ENCODE measurements at regions not wholly inside any gene's neighbourhood (a gene's known extent, or its start where the extent isn't known, plus 50 kb on each side); places are given as distances from the start of the nearest gene placed in this dataset.

DNA sequence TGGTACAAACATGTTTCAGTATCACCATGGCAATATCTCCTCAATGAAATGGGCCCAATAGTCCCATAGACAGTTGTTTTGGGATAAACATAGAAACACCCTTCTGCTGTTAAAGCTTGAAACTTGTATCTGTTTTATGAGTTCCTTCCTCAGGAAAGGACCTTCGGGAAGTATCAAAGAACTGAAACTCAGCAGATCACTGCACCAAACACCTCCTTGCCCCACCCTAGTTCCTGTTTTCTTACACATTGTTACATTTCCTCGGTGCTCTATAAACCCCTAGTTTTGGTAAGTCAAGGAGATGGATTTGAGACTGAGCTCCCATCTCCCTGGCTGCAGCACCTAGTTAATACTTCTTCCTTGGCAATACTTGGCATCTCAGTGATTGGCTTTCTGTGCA lies 73.8 kb upstream of the ECI2 start:
- no peak for TF ChIP-seq EP300 (IDR thresholded peaks at IDR 0.05)
- no peak for TF ChIP-seq CTCF (IDR thresholded peaks at IDR 0.05)
- TF ChIP-seq POLR2A (IDR thresholded peaks at IDR 0.05; ENCODE audit: low read depth) = no peak
